ENCODE measurements at regions not wholly inside any gene's neighbourhood (a gene's known extent, or its start where the extent isn't known, plus 50 kb on each side); places are given as distances from the start of the nearest gene placed in this dataset.
A peak's percentile ranks its signal among the peaks of the same experiment; 100 is the strongest.

GRCh38 chr17:68172461-68172954, 75.3 kb upstream of the AMZ2 start (continued):
- no peak for TF ChIP-seq PHB2 (IDR thresholded peaks at IDR 0.05; ENCODE audit: partially characterized antibody)
- TF ChIP-seq ARNTL (CRISPR knock-in tag; IDR thresholded peaks at IDR 0.05), result 0 out of 2 replicates have a peak, but pooled peaks have one; percentile 27
- TF ChIP-seq MLX (CRISPR knock-in tag; IDR thresholded peaks at IDR 0.05), result no peak
- peak; percentile 43 for TF ChIP-seq SAP130 (CRISPR knock-in tag; IDR thresholded peaks at IDR 0.05; ENCODE audit: low read depth)
- peak; percentile 54; the same call in 1 of the 2 replicates for TF ChIP-seq KMT2B (CRISPR knock-in tag; IDR thresholded peaks at IDR 0.05)
- TF ChIP-seq NFYC (CRISPR knock-in tag; IDR thresholded peaks at IDR 0.05), result 0 out of 2 replicates have a peak, but pooled peaks have one; percentile 29
- TF ChIP-seq MYPOP (CRISPR knock-in tag; IDR thresholded peaks at IDR 0.05), result 0 out of 2 replicates have a peak, but pooled peaks have one; percentile 31
- no peak for TF ChIP-seq BCL3 (CRISPR knock-in tag; IDR thresholded peaks at IDR 0.05)
- TF ChIP-seq GATAD2A (CRISPR knock-in tag; IDR thresholded peaks at IDR 0.05), result peak; percentile 46; the same call in 1 of the 2 replicates
- TF ChIP-seq ATF6 (CRISPR knock-in tag; conservative IDR thresholded peaks at IDR 0.05), result 0 out of 2 replicates have a peak, but pooled peaks have one; percentile 70
- TF ChIP-seq ZNF652 (CRISPR knock-in tag; IDR thresholded peaks at IDR 0.05; ENCODE audit: borderline replicate concordance, low read depth), result peak; percentile 10; the same call in 1 of the 2 replicates
- no peak for TF ChIP-seq SMAD9 (CRISPR knock-in tag; IDR thresholded peaks at IDR 0.05)
- no peak for TF ChIP-seq ZBTB8A (CRISPR knock-in tag; IDR thresholded peaks at IDR 0.05; ENCODE audit: borderline replicate concordance, low read depth)
- no peak for TF ChIP-seq ZNF720 (CRISPR knock-in tag; IDR thresholded peaks at IDR 0.05)
- TF ChIP-seq ZNF235 (CRISPR knock-in tag; IDR thresholded peaks at IDR 0.05; ENCODE audit: borderline replicate concordance), result no peak
- no peak for TF ChIP-seq THYN1 (CRISPR knock-in tag; IDR thresholded peaks at IDR 0.05; ENCODE audit: borderline replicate concordance, low read depth)
- peak; percentile 30; the same call in 1 of the 2 replicates for TF ChIP-seq ARID5B (CRISPR knock-in tag; IDR thresholded peaks at IDR 0.05)
- peak; percentile 22; the same call in 1 of the 2 replicates for TF ChIP-seq TBX2 (CRISPR knock-in tag; IDR thresholded peaks at IDR 0.05; ENCODE audit: borderline replicate concordance)
- no peak for TF ChIP-seq ZNF766 (CRISPR knock-in tag; IDR thresholded peaks at IDR 0.05; ENCODE audit: borderline replicate concordance)
- TF ChIP-seq HOMEZ (CRISPR knock-in tag; IDR thresholded peaks at IDR 0.05; ENCODE audit: low read depth), result no peak

All from HepG2 (cell line).